Smooth muscle cell (in vitro differentiated cells): ENCODE measurements at regions not wholly inside any gene's neighbourhood (a gene's known extent, or its start where the extent isn't known, plus 50 kb on each side); places are given as distances from the start of the nearest gene placed in this dataset.

Experiments
- DNase-seq: peaks from one replicate; lab custom pipeline; 2025; ENCODE audit not compliant: unreplicated experiment; lab: John Stamatoyannopoulos, UW
- H2AFZ ChIP-seq: fragments of 200-600 bp; sonication (generic); 2 replicates; pipeline ENCODE4 v1.6.0; 2016; ENCODE audit warnings: antibody characterized with exemption, low read depth, mild to moderate bottlenecking
- H3F3A ChIP-seq: fragments of 200-600 bp; sonication (generic); 2 replicates; pipeline ENCODE4 v1.6.0; 2017; ENCODE audit warnings: antibody characterized with exemption, low read depth
- H3K27ac ChIP-seq: fragments of 200-600 bp; sonication (generic); 2 replicates; pipeline ENCODE4 v1.5.1; 2016; ENCODE audit warnings: low read depth, mild to moderate bottlenecking
- H3K27me3 ChIP-seq: fragments of 200-600 bp; sonication (generic); 2 replicates; pipeline ENCODE4 v1.6.1; 2016; ENCODE audit warnings: low read depth, mild to moderate bottlenecking
- H3K36me3 ChIP-seq: fragments of 200-600 bp; sonication (generic); 2 replicates; pipeline ENCODE4 v1.5.1; 2016; ENCODE audit warnings: low read depth
- H3K4me1 ChIP-seq: fragments of 200-600 bp; sonication (generic); 2 replicates; pipeline ENCODE4 v1.5.1; 2016; ENCODE audit warnings: low read depth
- H3K4me2 ChIP-seq: fragments of 200-600 bp; sonication (generic); 2 replicates; pipeline ENCODE4 v1.6.0; 2016; ENCODE audit warnings: mild to moderate bottlenecking
- H3K4me3 ChIP-seq: fragments of 200-600 bp; sonication (generic); 2 replicates; pipeline ENCODE4 v1.5.1; 2016; ENCODE audit warnings: mild to moderate bottlenecking
- H3K79me2 ChIP-seq: fragments of 200-600 bp; sonication (generic); 2 replicates; pipeline ENCODE4 v1.6.0; 2016; ENCODE audit warnings: low read depth, mild to moderate bottlenecking
- H3K9ac ChIP-seq: fragments of 200-600 bp; sonication (generic); 2 replicates; pipeline ENCODE4 v1.6.0; 2016; ENCODE audit warnings: low read depth
- H3K9me3 ChIP-seq: fragments of 200-600 bp; sonication (generic); replicated peaks from 2 replicates; pipeline ENCODE4 v1.5.1; 2016; ENCODE audit warnings: low read depth
- H4K20me1 ChIP-seq: fragments of 200-600 bp; sonication (generic); 2 replicates; pipeline ENCODE4 v1.6.0; 2016; ENCODE audit warnings: low read depth
- WGBS: methylation state at CpG from one replicate; pipeline ENCODE4 v1.1.7; 2016; ENCODE audit warnings: low lambda C conversion rate; 5-methylcytosine and 5-hydroxymethylcytosine counted together
- TF ChIP-seq, protein P1 (sequence below): fragments of 200-600 bp; sonication (generic); IDR thresholded peaks from 2 replicates; pipeline ENCODE4 v1.5.1; 2017; ENCODE audit warnings: borderline replicate concordance, mild to moderate bottlenecking, antibody characterized with exemption; ENCODE audit not compliant: insufficient read depth, poor library complexity, severe bottlenecking

DNA sequence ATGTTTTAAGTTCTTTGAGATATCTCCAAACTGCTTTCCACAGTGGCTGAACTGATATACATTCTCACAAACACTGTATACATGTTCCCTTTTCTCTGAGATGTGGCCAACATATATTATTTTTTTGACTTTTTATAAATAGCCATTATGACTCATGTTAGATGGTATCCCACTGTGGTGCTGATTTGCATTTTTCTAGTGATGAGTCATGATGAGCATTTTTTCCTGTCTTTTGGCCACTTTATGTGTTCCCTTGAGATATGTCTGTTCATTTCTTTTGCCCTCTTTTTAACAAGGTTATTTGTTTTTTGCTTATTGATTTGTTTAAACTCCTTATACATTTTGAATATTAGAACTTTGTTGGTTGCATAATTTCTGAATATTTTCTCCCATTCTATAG, 1055.1 kb downstream of the NXPH1 start:
- Histone ChIP-seq H3K9ac (no peak overlapping the region), H2AFZ (no peak overlapping the region), H3K27me3 (no peaks in the 10 kb centered on the region), H3K79me2 (no peaks in the 10 kb centered on the region), H3K4me2 (peak overlapping the region; percentile 18), H4K20me1 (no peaks in the 10 kb centered on the region), H3K4me3 (no peak overlapping the region), H3F3A (peaks cover 4% of the 10 kb centered on the region), H3K4me1 (no peaks in the 10 kb centered on the region), H3K9me3 (no peaks in the 10 kb centered on the region), H3K36me3 (no peaks in the 10 kb centered on the region), H3K27ac (peak overlapping the region; percentile 78)
- DNase-seq, result no peak
- TF ChIP-seq, protein P1, sequence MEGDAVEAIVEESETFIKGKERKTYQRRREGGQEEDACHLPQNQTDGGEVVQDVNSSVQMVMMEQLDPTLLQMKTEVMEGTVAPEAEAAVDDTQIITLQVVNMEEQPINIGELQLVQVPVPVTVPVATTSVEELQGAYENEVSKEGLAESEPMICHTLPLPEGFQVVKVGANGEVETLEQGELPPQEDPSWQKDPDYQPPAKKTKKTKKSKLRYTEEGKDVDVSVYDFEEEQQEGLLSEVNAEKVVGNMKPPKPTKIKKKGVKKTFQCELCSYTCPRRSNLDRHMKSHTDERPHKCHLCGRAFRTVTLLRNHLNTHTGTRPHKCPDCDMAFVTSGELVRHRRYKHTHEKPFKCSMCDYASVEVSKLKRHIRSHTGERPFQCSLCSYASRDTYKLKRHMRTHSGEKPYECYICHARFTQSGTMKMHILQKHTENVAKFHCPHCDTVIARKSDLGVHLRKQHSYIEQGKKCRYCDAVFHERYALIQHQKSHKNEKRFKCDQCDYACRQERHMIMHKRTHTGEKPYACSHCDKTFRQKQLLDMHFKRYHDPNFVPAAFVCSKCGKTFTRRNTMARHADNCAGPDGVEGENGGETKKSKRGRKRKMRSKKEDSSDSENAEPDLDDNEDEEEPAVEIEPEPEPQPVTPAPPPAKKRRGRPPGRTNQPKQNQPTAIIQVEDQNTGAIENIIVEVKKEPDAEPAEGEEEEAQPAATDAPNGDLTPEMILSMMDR, result no peak

DNA sequence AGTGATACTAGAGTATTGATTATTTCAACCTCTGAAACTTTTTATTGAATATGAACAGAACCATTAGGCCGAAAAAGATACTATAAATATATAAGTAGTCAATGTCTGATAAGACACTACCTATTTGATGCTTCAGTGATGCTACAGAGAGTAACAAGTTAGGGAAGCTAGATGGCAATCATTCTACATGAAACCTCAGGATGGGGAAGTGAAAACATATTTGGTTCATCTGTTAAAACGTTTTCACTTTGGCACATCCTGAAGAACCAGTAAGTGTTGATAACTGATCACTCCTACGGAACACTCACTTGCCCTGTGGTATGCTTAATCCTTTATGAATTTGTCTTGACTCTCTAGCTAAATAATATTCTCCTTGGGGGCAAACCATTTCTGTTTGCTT, 1064.9 kb downstream of the NXPH1 start:
- H3K4me1 ChIP-seq, result no peaks in the 10 kb centered on the region
- DNase-seq, result no peak
- no peaks in the 10 kb centered on the region for H3K36me3 ChIP-seq
- H3K9me3 ChIP-seq, result no peaks in the 10 kb centered on the region
- no peaks in the 10 kb centered on the region for H3K79me2 ChIP-seq
- no peak overlapping the region for H3K4me2 ChIP-seq
- TF ChIP-seq, protein P1, result no peak
- H3K27me3 ChIP-seq, result no peaks in the 10 kb centered on the region
- no peak overlapping the region for H3K9ac ChIP-seq
- H3F3A ChIP-seq, result no peaks in the 10 kb centered on the region
- H3K4me3 ChIP-seq, result no peak overlapping the region
- WGBS, result 76% methylated on average over 3 of the region's 3 CpGs
- no peak overlapping the region for H3K27ac ChIP-seq
- no peaks in the 10 kb centered on the region for H4K20me1 ChIP-seq
- H2AFZ ChIP-seq, result peak overlapping the region; percentile 51

GRCh38 chr7:9502269-9502668, 1068.9 kb downstream of the NXPH1 start:
- Histone ChIP-seq H3K27me3 (no peaks in the 10 kb centered on the region), H3K4me3 (no peak overlapping the region), H3K27ac (no peak overlapping the region), H3K36me3 (no peaks in the 10 kb centered on the region), H3K9me3 (no peaks in the 10 kb centered on the region), H3K9ac (no peak overlapping the region), H3F3A (no peaks in the 10 kb centered on the region), H2AFZ (no peak overlapping the region), H4K20me1 (no peaks in the 10 kb centered on the region), H3K4me1 (no peaks in the 10 kb centered on the region), H3K79me2 (no peaks in the 10 kb centered on the region), H3K4me2 (no peak overlapping the region)
- whole genome bisulfite sequencing, result 91% methylated on average over 1 of the region's 1 CpG
- TF ChIP-seq, protein P1, result no peak
- DNase-seq, result no peak

GRCh38 chr7:9504678-9505077, 1071.3 kb downstream of the NXPH1 start:
- DNase-seq, result no peak
- no peaks in the 10 kb centered on the region for H3K4me1 ChIP-seq
- 61% methylated on average over 2 of the region's 2 CpGs for WGBS

More at GRCh38 chr7:9504678-9505077, 1071.3 kb downstream of the NXPH1 start:
- no peaks in the 10 kb centered on the region for H3K79me2 ChIP-seq
- no peak overlapping the region for H3K27ac ChIP-seq
- no peaks in the 10 kb centered on the region for H3K9me3 ChIP-seq
- H2AFZ ChIP-seq, result no peak overlapping the region
- no peaks in the 10 kb centered on the region for H3K36me3 ChIP-seq
- H4K20me1 ChIP-seq, result no peaks in the 10 kb centered on the region
- no peak overlapping the region for H3K4me3 ChIP-seq
- H3F3A ChIP-seq, result no peaks in the 10 kb centered on the region
- H3K9ac ChIP-seq, result no peak overlapping the region
- H3K4me2 ChIP-seq, result no peak overlapping the region
- TF ChIP-seq, protein P1, result no peak
- no peaks in the 10 kb centered on the region for H3K27me3 ChIP-seq
